Nephron (organoid): ENCODE measurements at regions not wholly inside any gene's neighbourhood (a gene's known extent, or its start where the extent isn't known, plus 50 kb on each side); places are given as distances from the start of the nearest gene placed in this dataset.

ENCODE experiments used
- H3K27ac Mint-ChIP-seq, 3 experiments: 2 replicates each; pipeline ENCODE4 v1.8.0; 2020; ENCODE audit warnings: mixed read lengths in 3 of 3, mild to moderate bottlenecking in 2 of 3, moderate library complexity in 1 of 3
- H3K27me3 Mint-ChIP-seq: 2 replicates; pipeline ENCODE4 v1.8.0; 2021; ENCODE audit warnings: low read depth, mild to moderate bottlenecking, moderate library complexity, mixed read lengths
- H3K36me3 Mint-ChIP-seq: 2 replicates; pipeline ENCODE4 v1.8.0; 2020; ENCODE audit warnings: low read depth, mixed read lengths
- H3K4me1 Mint-ChIP-seq: 2 replicates; pipeline ENCODE4 v1.8.0; 2020; ENCODE audit warnings: mixed read lengths
- H3K4me3 Mint-ChIP-seq, 3 experiments: 2 replicates each; pipeline ENCODE4 v1.8.0; 2020; ENCODE audit warnings: mild to moderate bottlenecking in 3 of 3, mixed read lengths in 3 of 3, moderate library complexity in 2 of 3
- H3K9me3 Mint-ChIP-seq: 2 replicates; pipeline ENCODE4 v1.8.0; 2020; ENCODE audit warnings: mixed read lengths
- TF ChIP-seq, protein P1 (sequence below), 3 experiments: fragments of 200-600 bp; sonication (generic); IDR thresholded peaks; one replicate each; pipeline ENCODE4 v1.5.0; 2021; ENCODE audit warnings: antibody characterized with exemption in 3 of 3; ENCODE audit not compliant: unreplicated experiment in 3 of 3

DNA sequence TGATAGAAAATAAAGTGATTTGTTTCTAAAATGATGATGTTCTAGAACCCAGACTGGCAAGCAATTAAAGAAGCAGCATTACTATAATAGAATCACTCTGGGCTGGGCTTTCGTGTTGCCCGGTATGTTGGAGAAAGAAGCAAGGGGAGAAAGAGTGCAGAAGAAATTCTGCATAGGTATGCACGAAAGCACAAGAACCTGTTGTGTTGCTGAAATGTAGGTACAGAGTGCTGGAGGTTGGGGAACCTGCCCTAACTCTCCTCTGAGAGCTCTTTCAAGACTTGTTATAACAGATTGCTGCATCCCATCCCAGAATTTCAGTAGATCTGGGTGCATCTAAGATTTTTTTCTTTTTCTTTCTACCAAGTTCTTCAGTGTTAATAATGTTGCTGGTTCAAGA is 95.7 kb upstream of the DACH1 start:
- H3K27ac Mint-ChIP-seq = no peak overlapping the region
- TF ChIP-seq, protein P1, sequence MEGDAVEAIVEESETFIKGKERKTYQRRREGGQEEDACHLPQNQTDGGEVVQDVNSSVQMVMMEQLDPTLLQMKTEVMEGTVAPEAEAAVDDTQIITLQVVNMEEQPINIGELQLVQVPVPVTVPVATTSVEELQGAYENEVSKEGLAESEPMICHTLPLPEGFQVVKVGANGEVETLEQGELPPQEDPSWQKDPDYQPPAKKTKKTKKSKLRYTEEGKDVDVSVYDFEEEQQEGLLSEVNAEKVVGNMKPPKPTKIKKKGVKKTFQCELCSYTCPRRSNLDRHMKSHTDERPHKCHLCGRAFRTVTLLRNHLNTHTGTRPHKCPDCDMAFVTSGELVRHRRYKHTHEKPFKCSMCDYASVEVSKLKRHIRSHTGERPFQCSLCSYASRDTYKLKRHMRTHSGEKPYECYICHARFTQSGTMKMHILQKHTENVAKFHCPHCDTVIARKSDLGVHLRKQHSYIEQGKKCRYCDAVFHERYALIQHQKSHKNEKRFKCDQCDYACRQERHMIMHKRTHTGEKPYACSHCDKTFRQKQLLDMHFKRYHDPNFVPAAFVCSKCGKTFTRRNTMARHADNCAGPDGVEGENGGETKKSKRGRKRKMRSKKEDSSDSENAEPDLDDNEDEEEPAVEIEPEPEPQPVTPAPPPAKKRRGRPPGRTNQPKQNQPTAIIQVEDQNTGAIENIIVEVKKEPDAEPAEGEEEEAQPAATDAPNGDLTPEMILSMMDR (IDR thresholded peaks at IDR 0.05; ENCODE audit: unreplicated experiment in 3 of 3) = no peak

DNA sequence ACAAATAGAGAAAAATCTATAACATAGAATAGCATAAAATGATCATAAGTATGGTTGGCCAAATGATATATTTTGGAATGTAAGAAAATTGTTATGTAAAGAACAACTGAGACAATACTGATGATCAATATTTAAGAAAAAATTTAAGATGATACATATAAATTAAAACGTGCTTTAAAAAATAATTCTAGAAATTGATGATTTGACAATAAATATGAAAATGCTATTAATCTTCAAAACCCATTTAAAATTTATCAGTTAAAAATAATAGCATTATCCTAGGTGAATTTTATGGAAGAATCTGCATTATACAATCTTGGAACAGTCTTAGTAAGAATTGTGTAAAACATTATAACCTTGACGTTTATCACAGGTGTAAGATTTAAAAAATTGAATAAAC is 95.1 kb upstream of the DACH1 start:
- no peaks in the 10 kb centered on the region for H3K9me3 Mint-ChIP-seq
- no peaks in the 10 kb centered on the region for H3K4me1 Mint-ChIP-seq
- no peaks in the 10 kb centered on the region for H3K36me3 Mint-ChIP-seq
- TF ChIP-seq, protein P1 (IDR thresholded peaks at IDR 0.05; ENCODE audit: unreplicated experiment in 3 of 3) = no peak
- H3K4me3 Mint-ChIP-seq = no peak overlapping the region
- no peaks in the 10 kb centered on the region for H3K27me3 Mint-ChIP-seq
- H3K27ac Mint-ChIP-seq = no peak overlapping the region

More for the DNA sequence above, 95.7 kb upstream of the DACH1 start:
- Mint-ChIP-seq H3K27me3 (no peaks in the 10 kb centered on the region), H3K9me3 (no peaks in the 10 kb centered on the region), H3K36me3 (no peaks in the 10 kb centered on the region), H3K4me1 (no peaks in the 10 kb centered on the region), H3K4me3 (no peak overlapping the region)

DNA sequence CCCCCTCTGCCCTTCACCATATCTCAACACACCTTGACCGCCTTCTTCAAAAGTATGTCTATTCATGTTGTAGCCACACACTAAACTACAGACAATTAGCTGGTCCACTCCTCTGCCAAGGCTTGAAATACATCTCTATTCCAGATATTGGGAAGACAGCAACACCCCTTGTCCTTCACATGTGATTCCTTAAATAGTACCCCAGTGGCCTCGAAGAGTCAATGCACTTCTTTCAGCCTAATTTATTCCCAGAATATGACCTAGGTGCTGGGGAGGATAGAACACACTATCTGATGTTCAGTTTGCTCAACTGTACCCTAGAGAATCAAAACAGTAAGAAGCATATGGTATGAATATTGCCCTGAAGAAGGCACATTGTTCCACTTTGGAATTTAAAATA is 82.4 kb upstream of the DACH1 start:
- Mint-ChIP-seq H3K36me3 (no peaks in the 10 kb centered on the region), H3K4me1 (no peaks in the 10 kb centered on the region), H3K4me3 (no peak overlapping the region), H3K9me3 (no peaks in the 10 kb centered on the region), H3K27ac (no peak overlapping the region), H3K27me3 (no peaks in the 10 kb centered on the region)
- TF ChIP-seq, protein P1 (IDR thresholded peaks at IDR 0.05; ENCODE audit: unreplicated experiment in 3 of 3) = no peak

DNA sequence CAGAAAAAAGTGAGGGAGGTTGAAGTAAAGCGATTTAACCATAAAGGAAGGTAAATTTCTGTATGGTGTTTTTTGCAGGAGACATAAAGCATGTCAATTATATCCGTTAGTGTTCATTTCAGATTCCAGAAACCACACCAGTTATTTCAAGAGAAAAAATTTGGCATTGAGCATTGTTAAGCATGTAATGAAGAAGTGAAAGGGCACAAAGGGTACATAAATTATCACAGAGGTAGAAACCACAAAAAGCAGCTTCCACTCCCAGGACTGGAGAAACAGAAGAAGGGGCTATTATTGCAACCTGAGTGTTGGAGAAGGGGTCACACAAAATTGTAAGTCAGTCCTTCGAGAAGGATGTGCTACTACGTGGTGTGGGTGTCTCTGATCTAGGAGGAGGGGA is 72.2 kb upstream of the DACH1 start:
- TF ChIP-seq, protein P1 (IDR thresholded peaks at IDR 0.05; ENCODE audit: unreplicated experiment in 3 of 3) = no peak
- Mint-ChIP-seq H3K4me3 (no peak overlapping the region), H3K27me3 (no peaks in the 10 kb centered on the region), H3K9me3 (no peaks in the 10 kb centered on the region), H3K27ac (peak overlapping the region in 1 of 3 experiments; percentile 31), H3K4me1 (no peaks in the 10 kb centered on the region), H3K36me3 (no peaks in the 10 kb centered on the region)

DNA sequence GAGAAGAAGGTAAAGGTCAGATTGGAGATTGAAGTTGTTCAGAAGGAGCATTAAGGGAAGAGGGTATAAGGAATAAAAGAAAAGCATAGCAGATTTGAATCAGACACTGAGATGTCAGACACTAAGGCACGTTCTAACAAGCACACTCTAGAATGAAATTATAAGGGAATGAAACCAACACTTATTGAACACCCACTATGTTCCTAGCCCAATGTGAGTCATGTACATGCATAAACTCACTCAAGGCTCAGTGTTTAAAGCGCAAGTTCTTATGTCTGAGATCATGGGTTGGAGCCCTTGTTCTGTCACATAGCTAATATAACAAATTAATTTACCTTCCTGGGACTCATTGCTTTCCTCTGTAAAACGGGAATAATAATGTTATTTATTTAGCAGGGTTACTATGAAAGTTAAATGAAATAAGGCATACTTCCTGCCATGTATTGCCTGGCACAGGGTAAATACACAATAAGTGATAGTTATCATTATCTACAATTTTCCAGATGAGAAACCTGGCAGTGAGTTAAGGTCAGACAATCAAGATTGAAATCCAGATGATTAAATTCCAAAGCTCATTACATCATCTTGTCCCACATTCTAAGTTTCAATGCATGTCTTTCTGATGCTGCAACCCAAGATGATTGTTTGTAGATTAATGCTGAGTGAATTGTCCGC is 68.3 kb upstream of the DACH1 start:
- no peak overlapping the region for H3K27ac Mint-ChIP-seq
- H3K36me3 Mint-ChIP-seq = no peaks in the 10 kb centered on the region
- H3K4me3 Mint-ChIP-seq = no peak overlapping the region
- no peaks in the 10 kb centered on the region for H3K27me3 Mint-ChIP-seq
- no peaks in the 10 kb centered on the region for H3K9me3 Mint-ChIP-seq
- TF ChIP-seq, protein P1 (IDR thresholded peaks at IDR 0.05; ENCODE audit: unreplicated experiment in 3 of 3) = no peak
- H3K4me1 Mint-ChIP-seq = no peaks in the 10 kb centered on the region

DNA sequence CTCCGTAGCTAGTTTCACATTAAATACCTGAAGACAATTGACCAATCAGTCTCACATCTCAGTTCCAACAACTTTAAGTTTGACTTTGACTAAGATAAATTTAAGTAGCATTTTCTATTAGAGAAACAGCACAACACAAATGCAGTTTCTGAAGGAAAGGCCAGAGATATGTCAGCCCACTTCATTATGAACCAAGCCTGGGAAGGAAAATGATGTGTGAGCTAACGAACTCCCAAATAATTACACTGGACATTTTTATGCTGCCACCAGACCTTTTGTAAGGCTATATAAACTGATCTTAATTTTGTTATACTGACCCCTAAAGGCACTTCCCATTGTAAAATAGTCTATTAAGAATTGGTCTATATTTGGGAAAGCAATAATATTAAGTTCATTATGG is 57.9 kb upstream of the DACH1 start:
- Mint-ChIP-seq H3K9me3 (no peaks in the 10 kb centered on the region), H3K36me3 (no peaks in the 10 kb centered on the region), H3K4me3 (no peak overlapping the region), H3K4me1 (no peaks in the 10 kb centered on the region), H3K27me3 (no peaks in the 10 kb centered on the region), H3K27ac (no peak overlapping the region)
- TF ChIP-seq, protein P1 (IDR thresholded peaks at IDR 0.05; ENCODE audit: unreplicated experiment in 3 of 3) = no peak
